DMS 273 (cell line): ENCODE measurements at regions not wholly inside any gene's neighbourhood (a gene's known extent, or its start where the extent isn't known, plus 50 kb on each side); places are given as distances from the start of the nearest gene placed in this dataset.
"Not testable (repeated sequence)": the region's sequence is repeated elsewhere in the genome, so short reads cannot be mapped to it uniquely, and the experiment has no call there.

Experiments used
- DNase-seq: peaks from one replicate; lab custom pipeline; 2025; ENCODE audit not compliant: unreplicated experiment; lab: John Stamatoyannopoulos, UW

DNA sequence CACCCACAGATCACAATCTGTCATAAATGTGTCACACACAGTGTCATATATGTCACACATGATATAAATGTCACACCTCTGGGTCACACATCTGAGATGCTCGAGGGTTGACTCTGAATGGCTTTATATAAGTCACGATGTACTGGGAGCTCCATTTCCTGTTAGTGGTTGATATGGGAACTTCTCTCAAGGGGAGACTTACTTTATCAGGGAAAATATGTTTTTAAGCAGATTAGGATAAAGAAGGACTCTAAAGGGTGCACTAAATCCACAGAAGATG, 83.9 kb upstream of the MEF2A start:
- no peak for DNase-seq

DNA sequence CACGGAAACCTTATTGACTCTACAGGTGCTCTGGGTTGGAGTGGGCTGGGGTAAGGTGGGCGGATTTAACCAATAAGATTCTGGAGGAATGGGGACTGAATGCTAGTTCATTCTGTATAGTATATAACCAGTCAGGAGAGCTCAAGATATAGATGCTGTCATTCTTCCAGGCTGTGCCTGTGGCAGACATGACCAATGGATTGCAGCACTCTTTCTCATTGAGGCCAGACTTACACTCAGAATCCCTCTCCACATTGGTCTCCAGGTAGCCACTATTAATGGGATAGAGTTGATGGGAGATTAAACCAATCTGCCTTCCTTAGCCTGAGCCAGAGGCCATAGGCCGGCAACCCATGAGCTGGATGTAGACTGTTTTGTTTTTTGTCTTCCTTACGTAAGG, 82.8 kb upstream of the MEF2A start:
- no peak for DNase-seq

GRCh38 chr15:99485153-99485961, 80.4 kb upstream of the MEF2A start:
- no peak for DNase-seq

- no peak for DNase-seq
These were observed 79.8 kb upstream of the MEF2A start for GRCh38 chr15:99485992-99486370.

GRCh38 chr15:99486371-99487336, 79.1 kb upstream of the MEF2A start:
- DNase-seq = peak; percentile 93

DNA sequence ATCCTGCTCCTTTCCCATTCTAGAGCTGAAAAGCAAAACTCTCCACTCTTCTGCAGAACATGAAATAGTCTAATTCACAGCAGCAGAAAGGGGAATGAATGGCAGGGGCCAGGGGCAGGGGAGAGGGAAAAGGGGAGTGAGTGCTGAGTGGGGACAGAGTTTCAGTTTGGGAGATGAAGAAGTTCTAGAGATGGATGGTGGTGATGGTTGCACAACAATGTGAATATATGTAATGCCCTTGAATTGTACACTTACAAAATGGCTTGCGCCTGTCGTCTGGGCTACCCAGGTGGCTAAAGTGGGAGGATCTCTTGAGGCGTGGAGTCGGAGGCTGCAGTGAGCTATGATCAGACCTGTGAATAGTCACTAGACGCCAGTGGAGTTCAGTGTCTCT, 78.5 kb upstream of the MEF2A start:
- peak; percentile 19 for DNase-seq

- no peak for DNase-seq
These were observed 73.5 kb upstream of the MEF2A start for GRCh38 chr15:99492275-99492674.

- DNase-seq = no peak
These were observed 73.1 kb upstream of the MEF2A start for GRCh38 chr15:99492716-99493115.

DNA sequence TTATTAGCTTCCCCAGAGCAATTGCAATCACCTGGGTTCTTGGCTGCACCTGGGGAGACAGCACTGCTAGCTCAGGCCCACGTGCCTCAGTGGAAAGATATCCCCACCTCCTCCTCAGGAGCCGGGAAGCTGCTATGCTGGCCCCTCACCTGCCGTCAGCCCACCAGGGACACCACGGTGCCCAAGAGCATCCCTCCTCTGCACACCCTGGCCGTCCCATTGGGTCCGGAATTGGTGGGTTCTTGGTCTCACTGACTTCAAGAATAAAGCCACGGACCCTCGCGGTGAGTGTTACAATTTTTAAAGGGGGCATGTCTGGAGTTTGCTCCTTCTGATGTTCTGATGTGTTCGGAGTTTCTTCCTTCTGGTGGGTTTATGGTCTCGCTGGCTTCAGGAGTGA, 72.3 kb upstream of the MEF2A start:
- DNase-seq = no peak

DNA sequence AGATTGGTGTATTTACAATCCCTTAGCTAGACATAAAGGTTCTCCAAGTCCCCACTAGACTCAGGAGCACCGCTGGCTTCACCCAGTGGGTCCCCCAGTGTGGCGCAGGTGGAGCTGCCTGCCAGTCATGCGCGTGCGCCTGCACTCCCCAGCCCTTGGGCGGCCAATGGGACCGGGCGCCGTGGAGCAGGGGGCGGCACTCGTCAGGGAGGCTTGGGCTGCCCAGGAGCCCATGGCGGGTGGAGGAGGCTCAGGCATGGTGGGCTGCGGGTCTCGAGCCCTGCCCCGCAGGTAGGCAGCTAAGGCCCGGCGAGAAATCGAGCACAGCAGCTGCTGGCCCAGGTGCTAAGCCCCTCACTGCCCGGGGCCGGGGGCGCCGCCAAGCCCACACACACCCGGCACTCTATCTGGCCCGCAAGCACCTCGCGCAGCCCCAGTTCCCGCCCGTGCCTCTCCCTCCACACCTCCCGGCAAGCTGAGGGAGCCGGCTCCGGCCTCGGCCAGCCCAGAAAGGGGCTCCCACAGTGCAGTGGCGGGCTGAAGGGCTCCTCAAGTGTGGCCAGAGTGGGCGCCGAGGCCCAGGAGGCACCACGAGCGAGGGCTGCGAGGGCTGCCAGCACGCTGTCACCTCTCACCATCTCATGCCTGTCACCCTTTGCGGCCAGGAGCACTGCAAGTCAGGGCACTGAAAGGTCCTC, 71.1 kb upstream of the MEF2A start:
- not testable (repeated sequence) for DNase-seq

- DNase-seq = no peak
These were observed 70.1 kb upstream of the MEF2A start for GRCh38 chr15:99495430-99496301.

GRCh38 chr15:99496302-99496629, 69.5 kb upstream of the MEF2A start:
- no peak for DNase-seq

DNA sequence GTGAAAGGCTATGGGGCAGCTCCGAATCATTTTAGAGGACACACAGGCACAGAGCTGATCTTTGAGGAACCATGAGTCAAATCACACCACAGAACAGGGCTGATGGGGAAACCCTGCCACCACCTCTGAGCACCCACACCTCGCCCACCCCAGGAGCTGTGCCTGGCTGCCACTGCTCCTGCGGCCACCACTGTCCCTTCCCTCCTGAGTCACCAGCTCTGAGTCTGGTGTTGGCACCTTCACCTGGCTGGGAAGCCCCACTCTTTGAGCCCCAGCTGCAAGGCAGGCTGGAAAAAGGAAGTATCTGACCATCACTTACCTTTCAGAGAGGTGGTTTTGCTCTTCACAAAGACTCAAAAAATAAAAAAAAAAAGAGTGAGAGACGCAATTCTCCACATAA, 63.6 kb upstream of the MEF2A start:
- no peak for DNase-seq

- no peak for DNase-seq
These were observed 63.1 kb upstream of the MEF2A start for GRCh38 chr15:99502661-99503060.

DNA sequence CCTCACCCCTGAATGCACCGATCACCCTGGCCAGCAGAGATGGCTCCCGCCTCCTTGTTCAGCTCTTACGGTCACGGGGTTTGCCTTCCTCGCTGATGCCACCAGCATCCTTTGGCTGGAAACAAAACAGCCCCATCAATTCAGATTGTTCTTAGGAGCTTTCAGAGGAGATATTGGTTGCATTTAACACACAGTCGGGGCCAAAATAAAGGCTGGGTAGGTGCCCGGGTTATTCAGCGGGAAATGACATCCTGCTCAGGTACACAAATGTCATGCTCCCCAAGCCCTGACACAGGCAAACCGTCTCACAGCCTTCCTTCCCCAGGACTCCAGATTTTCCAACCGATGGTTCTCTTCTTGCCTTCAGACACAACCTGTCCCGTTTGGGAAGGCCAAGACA, 62.4 kb upstream of the MEF2A start:
- DNase-seq = no peak

- no peak for DNase-seq
These were observed 61.5 kb upstream of the MEF2A start for GRCh38 chr15:99504071-99504822.

GRCh38 chr15:99504823-99505551, 60.8 kb upstream of the MEF2A start:
- no peak for DNase-seq

DNA sequence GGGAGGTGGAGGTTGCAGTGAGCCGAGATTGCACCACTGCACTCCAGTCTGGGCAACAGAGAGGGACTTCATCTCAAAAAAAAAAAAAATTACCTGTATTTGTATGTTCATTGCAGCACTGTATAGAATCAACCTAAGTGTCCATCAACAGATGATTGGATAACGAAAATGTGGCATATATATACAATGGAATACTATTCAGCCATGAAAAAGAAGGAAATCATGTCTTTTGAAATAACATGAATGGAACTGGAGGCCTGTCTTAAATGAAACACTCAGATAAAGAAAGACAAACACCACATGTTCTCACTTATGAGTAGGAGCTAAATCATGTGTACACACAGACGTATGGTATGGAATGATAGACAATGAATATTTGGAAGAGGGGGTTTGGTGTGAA, 59.4 kb upstream of the MEF2A start:
- DNase-seq = no peak

DNA sequence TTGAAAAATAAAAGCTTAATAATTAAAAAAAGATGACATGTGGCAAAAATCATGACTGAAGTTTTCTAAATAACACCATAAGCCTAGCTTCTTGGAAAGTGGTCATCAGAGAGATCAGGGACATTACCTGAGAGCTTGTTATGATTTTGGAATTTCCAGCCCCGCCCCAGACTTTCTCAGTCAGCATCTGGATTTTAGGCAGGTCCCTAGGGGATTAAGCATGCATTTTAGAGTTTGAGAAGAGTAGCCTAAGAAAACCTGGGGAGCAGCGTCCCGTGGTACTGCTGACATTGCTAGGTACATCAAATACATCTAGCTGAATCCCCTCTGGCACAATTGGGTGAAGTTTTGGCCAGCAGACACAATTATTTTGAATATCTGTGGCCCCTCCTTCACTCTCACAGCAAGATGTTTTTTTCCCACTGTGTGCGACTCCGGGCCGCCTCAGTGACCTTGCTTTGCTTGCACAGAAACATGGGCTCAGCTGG, 58.7 kb upstream of the MEF2A start:
- peak; percentile 51 for DNase-seq
